ENCODE measurements at regions not wholly inside any gene's neighbourhood (a gene's known extent, or its start where the extent isn't known, plus 50 kb on each side); places are given as distances from the start of the nearest gene placed in this dataset.
"Not testable (repeated sequence)": the region's sequence is repeated elsewhere in the genome, so short reads cannot be mapped to it uniquely, and the experiment has no call there.

DNA sequence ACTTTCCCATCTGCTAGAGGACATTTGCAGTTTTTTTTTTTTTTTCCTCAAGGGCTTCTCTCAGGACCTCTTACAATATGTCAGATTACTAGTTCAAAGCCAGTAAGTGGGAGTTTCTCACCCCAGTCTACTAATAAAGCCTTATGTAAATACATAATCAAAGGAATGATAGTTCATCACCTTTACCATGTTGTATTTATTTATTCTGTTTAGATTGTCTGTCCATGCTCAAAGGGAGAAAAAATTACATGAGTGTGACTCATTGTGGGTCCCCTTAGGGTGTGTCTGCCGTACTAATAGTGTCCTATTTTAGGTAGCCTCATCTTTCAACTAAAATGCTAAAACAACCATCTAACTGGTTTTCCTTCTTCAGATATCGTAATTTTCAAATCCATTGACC, 917.6 kb downstream of the EPHA3 start:
- no peak for DNase-seq

DNA sequence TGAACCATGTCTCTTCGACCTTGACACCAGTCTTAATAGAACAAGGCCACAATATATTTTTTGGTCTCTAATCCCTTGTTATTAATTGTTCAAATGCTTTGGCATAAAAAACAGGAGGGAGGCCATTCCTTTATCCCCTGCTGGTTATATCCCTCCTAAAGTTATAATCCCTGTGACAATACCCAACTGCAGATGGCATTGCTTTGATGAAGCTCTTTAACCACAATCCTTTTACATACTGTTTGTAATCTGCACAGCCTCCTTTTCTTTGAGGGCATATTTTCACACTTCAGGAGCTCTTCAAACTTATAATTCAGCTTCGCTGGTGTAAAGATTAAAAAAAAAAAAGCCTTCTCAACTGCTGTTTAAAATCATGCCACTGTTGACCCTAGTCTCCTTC, 919.0 kb downstream of the EPHA3 start:
- no peak for DNase-seq

DNA sequence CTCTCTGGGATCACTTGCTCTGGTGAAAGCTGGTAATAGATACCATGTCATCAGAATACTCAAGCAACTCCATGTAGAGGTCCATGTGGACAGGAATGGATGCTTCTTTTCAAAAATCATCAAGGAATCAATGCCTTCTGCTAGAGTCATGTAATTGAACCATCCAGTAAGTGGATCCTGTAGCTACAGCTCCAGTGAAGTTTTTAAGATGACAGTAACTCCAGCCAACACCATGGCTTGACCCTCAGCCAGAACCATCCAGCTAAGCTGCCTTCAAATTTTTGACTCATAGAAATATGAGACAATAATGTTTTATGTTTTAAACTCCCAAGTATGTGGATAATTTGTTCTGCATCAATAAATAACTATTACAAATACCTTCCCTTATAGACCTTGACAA, 923.7 kb downstream of the EPHA3 start:
- no peak for DNase-seq

DNA sequence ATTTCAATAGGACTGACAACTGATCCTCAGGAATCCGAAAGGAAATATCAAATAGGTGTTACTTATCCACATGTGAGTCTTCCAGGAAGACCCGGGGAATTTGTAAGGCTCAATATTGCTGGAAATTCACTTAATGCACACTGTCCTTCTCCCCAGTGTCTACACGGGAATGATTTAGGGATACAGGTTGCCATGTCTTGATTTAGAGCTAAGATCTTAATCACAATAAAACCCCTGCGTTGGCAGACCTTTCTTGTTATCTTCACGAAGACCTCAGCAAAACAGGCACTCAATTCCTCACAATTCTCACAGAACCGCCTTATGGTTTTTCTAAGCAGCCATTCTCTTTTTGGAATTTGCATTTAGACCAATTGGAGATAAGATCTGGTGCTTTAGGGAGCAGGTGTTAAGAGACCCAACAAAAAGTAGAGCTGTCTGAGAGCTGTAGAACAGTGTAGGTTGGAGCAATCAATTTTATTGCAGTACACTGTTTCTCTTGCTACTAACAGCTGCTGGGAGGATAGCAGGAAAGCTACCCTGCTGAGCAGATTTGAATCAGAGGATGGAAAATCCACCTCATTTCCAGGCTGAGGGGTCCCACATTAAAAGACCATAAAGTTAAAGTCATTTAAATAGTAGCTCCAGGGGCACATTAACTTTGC, 925.7 kb downstream of the EPHA3 start:
- no peak for DNase-seq

DNA sequence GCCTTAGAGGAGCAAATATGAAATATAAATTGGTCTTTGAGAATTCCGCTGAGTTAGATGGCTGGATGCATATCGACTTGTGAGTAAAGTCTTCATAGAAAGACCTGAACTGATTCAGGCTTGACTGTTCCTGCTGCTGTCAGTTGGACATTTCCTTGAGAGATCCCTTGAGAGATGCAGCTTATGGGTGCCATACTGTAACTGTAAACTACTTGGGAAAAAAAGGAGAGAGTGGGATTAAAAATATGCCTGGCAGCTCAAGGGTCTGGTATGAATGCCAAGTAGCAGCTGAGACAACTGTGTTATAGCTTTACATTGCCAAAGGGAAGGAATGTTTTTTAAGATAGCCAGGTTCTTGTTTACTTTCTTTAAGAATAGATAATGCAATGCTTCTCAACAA, 926.6 kb downstream of the EPHA3 start:
- no peak for DNase-seq

DNA sequence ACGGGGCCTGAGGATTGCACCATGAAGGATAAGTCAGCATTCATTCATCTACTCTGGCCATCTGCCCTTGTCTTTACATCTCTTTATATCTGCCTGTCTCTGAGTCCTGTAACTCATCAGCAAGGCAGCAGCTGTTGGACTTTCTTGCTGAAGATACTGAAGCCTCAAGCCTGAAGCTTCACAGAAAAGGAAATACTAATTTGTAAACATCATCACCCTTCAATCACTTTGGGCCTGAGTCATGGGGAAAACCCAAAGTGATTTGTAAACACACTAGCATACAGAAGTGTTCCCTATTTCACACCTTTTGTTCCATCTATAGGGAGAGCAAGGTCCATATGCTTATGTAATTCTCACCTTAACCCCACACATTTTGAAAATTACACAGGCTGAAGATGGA, 928.2 kb downstream of the EPHA3 start:
- DNase-seq, result no peak

DNA sequence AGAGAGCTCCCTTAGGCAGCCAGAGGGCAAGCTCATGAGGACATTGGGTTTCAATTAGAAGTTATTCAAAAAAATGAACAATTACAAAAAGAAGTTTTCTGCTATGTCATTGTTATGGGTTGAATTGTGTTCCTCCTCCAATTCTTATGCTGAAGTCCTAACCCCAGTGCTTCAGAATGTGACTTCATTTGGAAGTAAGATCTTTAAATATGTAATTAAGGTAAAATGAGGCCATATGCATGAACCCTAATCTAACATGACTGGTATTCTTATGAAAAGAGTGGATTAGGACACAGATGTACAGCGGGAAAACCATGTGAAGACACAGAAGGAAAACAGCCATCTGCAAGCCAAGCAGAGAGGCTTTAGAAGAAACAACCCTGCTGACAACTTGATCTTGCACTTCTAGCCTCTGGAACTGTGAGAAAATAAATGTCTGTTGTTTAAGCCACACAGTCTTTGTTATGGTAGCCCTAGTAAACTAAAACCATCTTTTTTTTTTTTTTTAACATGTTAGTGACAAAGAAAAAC, 929.6 kb downstream of the EPHA3 start:
- no peak for DNase-seq

DNA sequence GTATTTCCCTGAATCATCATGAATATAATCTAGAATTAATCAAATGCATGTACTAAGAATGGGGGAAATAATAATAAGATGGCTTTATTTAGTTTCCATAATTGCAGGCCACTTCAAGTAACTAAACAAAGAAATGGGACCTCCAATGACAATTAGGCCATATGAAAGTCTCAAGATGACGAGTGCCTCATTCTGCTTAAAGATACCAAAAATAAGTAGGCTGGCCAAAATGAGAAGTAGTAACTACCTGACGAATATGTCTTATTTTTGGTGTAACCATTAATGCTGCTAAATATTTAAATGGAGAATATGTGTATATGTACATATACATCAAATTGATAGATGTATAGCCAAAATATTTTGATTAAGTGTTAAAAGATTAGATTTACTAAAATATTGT, 932.6 kb downstream of the EPHA3 start:
- no peak for DNase-seq

DNA sequence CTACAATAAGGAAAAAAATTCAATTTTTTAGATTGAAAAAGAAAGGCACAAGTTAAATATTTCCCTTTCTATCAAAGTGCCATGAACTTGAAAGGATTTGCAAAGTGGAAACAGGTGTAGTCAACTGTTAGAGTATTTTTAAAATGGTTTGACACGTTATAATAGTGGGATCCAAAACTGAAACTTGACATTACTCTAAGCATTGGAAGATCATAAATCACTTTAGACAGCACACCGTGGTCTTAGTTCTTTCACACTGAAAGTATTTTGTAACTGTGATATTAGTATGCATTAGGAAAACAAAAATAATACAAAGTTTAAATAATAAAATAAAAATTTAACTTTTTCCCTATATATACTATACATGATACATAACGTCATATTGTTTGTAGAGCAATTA, 933.1 kb downstream of the EPHA3 start:
- no peak for DNase-seq

DNA sequence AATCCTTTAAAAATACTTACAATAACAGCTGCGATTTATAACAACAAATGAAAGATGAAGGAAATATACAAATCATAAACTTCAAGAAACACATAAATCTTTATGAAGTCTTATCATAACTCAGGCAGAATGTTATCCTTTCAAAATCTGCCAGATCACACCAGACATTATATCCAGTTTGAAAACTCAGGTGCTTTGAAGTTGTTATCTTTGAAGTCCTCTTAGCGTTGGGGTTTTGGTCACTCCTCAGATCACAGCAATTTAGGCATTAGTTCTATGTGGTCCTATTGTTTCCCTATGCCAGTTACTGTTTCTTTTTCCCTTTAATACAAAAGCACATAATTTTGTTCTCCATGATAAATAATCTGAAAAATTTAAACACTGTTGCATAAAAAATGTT, 934.6 kb downstream of the EPHA3 start:
- DNase-seq, result no peak

DNA sequence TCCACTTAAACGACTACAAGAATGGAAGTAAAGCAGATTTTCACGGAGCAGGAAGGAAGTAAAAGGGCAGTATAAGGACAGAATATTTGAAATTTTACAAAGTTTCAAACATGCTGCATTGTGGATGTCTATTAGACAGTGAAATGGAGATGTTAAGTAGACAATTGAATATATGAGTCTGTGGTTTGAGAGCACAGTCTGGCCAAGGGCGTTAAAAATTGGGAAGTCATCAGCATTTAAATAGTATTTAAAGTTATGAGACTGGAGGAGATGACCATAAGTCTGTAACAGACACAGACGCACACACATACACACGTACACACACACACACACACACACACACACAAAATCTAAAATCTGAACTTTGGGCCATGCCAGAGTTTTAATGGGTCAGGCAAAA, 935.9 kb downstream of the EPHA3 start:
- DNase-seq, result no peak

DNA sequence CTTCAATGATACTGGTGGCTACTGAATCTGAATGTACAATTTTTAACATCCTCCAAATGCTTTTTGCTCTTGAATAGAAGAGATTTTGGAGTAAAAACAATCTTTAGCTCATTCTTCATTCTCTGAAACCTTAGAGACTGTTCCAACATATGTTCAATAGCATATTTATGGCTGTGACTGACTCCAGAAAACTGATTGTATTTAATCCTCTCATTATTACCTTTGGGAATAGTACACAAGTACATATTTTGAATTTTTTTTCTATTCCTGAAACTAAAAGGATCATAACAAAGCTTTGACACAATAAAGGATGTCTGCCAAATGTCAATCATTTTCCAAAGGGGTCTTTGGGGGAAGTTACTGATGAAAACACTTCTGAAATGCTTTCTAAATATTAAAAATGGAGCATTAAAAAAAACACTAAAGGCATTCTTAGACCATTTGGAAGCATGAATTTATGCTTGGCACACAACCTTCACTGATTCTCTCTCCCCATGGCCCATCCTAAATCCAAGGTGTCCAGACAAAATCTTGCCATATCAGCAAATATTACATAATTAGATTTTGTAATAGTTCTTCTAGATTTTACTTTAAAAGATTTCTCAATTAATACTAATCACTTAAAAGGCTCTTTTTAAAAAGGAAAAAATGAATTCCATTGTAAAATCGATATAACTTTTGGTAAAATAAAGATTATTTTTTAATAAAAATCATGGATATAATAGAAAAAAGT, 936.8 kb downstream of the EPHA3 start:
- DNase-seq, result no peak

DNA sequence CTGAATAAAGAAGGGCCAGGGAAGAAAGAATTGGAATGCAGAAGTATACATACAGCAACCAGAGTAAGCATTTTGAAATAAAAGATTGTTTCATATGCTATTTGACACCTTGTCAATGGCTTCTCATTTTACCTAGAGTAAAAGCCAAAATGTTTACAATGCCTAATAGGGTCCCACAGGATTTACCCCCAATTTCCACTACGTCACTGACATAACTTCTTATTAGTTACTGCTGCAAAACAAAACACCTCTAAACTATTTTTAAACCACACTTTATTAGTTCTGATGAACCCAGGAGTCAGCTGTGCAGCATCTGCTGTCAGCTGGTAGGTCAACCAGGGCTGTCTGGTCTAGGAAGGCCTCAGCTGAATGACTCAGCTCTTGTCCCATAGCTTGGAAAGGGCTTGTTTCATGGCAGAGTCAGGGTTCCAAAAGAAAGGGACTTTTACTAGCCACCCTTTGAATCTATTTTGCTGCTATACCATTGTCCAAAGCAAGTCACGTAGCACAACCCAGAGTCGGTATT, 945.1 kb downstream of the EPHA3 start:
- DNase-seq, result no peak

DNA sequence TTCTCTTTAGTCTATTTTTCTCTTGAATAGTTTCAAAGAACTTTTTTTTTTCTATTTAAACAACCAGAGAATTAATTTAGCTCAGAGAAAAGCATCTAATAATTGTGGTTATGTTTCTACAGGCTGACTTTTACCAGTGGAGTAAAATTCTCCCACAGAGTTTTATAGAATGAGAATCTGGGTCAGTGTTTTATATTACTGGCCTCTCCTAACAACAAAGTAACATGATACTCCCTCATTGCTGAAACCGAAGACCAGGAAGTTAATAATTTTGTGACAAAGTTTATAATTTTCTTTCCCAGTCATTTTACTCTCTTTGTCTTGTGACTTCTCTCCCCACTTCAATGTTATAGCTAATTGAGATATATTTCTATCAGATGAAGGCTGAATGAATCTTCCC, 946.9 kb downstream of the EPHA3 start:
- DNase-seq, result no peak

DNA sequence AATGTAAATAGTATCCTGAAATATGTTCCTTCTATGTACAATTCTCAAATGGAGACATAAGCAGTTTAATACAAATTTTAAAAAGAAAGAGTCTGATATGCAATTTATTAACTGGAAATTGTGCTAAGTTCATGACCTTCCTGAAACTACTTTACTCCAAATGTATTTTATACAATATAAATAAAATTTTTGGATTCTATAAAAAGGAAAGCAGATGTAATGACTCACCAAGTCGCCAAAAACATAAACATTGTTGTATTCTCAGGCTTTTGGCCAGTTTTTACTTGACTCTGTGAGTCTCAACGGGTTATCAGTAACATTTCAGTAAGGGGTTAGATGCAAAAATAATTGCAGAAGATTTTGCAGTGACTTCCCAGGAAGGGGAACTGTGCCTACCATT, 948.2 kb downstream of the EPHA3 start:
- DNase-seq, result no peak

DNA sequence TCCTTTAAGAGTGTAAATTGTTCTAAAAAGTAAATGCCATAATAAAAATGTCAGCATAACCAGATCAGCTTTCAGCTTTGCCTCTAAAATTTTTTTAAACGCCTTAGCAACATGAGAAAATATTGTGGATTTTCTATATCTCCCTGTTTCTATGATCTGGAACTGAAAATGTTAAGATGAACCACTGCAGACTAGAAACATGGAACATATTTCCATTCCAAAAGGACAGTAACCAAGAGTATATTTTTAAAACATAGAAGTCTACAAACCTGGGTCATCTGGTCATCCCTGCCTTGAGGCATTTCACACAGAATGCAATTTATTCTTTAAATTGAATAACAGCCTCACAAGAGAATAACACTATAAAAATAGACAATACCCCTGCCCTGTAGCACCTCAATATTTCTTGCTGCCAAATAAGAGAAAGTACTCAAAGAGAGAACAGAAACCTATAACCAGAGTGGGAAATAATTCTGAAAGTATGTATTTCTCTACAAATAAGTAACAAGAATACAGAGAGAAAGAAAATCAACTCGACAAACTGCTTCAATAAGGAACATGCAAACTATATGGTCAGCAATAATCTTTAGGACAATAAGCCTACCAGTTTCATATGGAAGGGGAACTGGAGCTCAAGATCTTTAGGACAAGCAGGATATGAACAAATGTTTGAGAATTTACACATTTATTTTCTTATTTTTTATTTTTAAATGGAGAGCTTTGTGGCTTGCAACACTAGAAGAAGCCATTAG, 949.0 kb downstream of the EPHA3 start:
- DNase-seq, result no peak

DNA sequence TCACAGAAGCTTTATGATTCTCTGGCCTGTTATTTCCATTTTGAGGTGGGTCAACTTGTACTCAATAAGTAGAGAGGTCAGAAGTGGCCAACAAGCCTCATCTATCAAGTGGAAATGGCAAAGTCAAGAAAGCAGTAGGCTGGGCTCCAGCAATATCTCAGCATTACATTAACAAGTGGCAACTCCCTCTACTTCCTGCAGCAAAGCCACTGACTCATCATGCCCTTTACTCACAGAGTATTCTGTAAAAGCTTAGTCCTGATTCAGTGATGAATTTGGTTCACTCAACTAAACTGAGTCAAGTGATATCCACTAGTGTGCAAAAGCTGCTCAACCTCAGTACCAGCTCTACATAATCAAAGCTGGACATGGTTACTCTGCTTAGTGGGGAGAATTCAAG, 954.6 kb downstream of the EPHA3 start:
- DNase-seq, result no peak

DNA sequence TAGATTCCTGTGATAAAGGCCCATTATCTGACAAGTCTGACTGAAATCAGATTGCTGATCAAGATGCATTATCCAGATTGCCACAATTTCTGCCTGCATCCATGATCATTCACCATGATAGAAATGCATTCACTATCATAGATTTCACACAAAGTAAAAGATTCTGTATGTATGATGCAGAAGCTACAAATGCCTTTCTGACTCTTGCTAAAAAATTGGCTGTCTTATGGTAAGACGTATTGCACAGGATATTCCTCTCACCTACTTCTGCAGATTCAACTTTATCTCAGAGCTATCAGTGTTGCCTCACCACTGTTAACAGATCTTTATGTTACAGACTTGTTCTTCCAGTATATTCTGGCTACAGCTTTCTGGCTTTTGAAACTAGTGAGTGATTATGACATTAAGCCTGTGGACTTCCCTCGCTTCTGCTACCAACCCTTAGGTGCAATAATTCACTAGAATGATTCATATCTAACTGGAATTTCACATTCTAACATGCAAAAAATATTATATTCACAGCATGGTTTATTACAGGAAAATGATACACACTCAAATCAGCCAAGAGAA, 955.3 kb downstream of the EPHA3 start:
- DNase-seq, result no peak

DNA sequence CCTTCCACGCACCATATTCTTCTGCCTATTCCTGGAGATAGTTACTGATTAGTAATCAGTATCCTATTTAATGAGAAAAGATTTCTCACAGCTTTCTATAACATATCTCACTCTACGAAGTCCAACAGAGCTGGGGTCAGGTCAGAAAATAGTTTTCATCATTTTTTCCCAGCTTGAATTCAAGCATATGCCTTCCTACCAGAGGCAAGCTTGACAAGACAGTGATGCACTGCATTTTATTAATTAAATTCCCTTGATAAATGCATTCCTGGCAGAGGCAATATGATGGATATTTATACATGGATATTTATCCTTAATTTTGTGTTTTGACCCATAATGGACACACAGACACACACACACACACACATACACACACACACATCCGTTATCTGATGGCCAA, 961.4 kb downstream of the EPHA3 start:
- no peak for DNase-seq

DNA sequence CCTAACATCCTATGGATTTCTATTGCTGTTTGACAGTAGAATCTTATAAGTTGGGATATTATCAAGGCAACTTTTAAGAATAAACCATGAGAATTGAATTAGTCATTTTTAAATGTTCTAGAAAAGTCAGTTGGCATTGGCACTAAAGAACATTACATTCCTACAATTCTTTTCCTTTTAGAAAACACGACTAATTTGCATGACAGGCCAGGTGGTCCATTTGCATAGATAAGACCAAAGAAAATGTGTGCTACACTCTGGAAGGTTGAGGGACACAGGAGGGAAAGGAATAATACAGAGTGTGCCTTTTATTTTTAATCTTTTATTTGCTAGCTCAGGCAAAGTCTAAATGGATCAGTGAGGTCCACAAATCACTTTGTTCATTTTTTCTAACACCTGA, 962.3 kb downstream of the EPHA3 start:
- no peak for DNase-seq

DNA sequence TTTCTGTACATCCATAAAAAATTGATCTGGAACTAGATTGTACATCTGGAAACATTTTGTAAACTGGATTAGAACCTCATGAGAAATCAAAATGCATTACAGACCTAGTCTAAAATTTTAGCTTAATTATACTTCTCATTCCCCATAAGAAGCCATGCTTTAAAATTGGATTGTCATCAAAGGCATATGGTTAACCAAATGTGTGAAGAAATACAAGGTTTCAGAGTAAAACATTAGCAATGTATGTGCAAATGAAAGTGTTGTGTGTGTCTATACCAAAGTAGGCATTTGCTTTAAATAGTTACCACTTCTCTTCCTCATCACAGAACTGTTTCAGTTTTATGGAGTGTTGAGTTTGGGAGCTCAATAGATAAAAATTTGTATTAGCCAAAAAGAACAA, 968.7 kb downstream of the EPHA3 start:
- DNase-seq, result no peak

DNA sequence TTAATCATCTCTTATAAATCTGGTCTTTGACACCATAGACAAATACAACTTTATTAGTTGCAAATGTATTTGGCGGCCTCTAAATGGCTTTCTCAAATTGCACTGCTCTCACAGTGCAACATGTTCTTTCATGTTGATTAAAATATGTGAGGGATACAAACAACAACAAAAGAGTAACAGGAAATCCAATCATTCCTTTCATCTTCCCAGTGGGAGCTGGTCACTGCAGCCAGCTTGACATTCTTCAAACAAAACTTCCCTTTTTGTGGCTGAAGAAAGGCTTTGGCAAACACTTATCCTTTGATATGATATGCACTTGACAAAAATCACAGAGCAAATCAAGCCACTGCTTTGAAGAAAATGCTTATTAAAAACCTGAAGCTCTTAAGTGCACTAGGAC, 973.6 kb downstream of the EPHA3 start:
- DNase-seq, result no peak

DNA sequence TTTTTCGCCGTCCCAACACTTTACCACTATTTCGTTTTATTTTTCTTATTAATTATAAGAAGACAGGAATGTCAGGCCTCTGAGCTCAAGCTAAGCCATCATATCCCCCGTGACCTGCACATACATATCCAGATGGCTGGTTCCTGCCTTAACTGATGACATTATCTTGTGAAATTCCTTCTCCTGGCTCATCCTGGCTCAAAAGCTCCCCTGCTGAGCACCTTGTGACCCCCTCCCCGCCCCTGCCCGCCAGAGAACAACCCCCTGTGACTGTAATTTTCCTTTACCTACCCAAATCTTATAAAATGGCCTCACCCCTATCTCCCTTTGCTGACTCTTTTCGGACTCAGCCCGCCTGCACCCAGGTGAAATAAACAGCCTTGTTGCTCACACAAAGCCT, 978.9 kb downstream of the EPHA3 start:
- not testable (repeated sequence) for DNase-seq

Data from suppressor macrophage treated with lipopolysaccharide for 4 hours (primary cell).